WTC11 (cell line): ENCODE measurements at regions not wholly inside any gene's neighbourhood (a gene's known extent, or its start where the extent isn't known, plus 50 kb on each side); places are given as distances from the start of the nearest gene placed in this dataset.

Source experiments
- CTCF ChIP-seq: fragments of 200-600 bp; IDR thresholded peaks from 2 replicates; pipeline ENCODE4 v1.8.0; 2022; ENCODE audit warnings: antibody characterized with exemption
- E2F1 ChIP-seq: sonication (generic); formaldehyde crosslinking; IDR thresholded peaks from 2 replicates; pipeline ENCODE4 v1.8.0; 2022; ENCODE audit warnings: mild to moderate bottlenecking, missing genetic modification reagents
- EMX1 ChIP-seq: fragments of 250-450 bp; sonication (Bioruptor Pico); IDR thresholded peaks from 2 replicates; pipeline ENCODE4 v1.8.0; 2021; ENCODE audit warnings: mild to moderate bottlenecking
- ESRRA ChIP-seq: sonication (generic); formaldehyde crosslinking; IDR thresholded peaks from 2 replicates; pipeline ENCODE4 v1.8.1; 2022; ENCODE audit warnings: mild to moderate bottlenecking, missing genetic modification reagents, borderline replicate concordance
- JUN ChIP-seq: sonication (generic); formaldehyde crosslinking; IDR thresholded peaks from 2 replicates; pipeline ENCODE4 v1.8.0; 2023; ENCODE audit warnings: mild to moderate bottlenecking, missing genetic modification reagents
- MAX ChIP-seq: sonication (generic); formaldehyde crosslinking; IDR thresholded peaks from 2 replicates; pipeline ENCODE4 v1.8.0; 2022; ENCODE audit warnings: mild to moderate bottlenecking, missing genetic modification reagents
- NR2C2 ChIP-seq: sonication (generic); formaldehyde crosslinking; IDR thresholded peaks from 2 replicates; pipeline ENCODE4 v1.8.0; 2022; ENCODE audit warnings: mild to moderate bottlenecking, missing genetic modification reagents
- TEAD1 ChIP-seq: sonication (generic); formaldehyde crosslinking; IDR thresholded peaks from 2 replicates; pipeline ENCODE4 v1.8.0; 2022; ENCODE audit warnings: mild to moderate bottlenecking, missing genetic modification reagents
- USF1 ChIP-seq: sonication (generic); formaldehyde crosslinking; IDR thresholded peaks from 2 replicates; pipeline ENCODE4 v1.8.0; 2022; ENCODE audit warnings: mild to moderate bottlenecking, missing genetic modification reagents
- ZNF232 ChIP-seq: sonication (generic); formaldehyde crosslinking; IDR thresholded peaks from 2 replicates; pipeline ENCODE4 v1.8.0; 2022; ENCODE audit warnings: mild to moderate bottlenecking, missing genetic modification reagents

- TF ChIP-seq ESRRA (CRISPR knock-in tag): no peak
- no peak for TF ChIP-seq E2F1 (CRISPR knock-in tag)
- no peak for TF ChIP-seq JUN (CRISPR knock-in tag)
- TF ChIP-seq EMX1 (CRISPR knock-in tag): no peak
- TF ChIP-seq ZNF232 (CRISPR knock-in tag): no peak
- TF ChIP-seq CTCF: no peak
- no peak for TF ChIP-seq MAX (CRISPR knock-in tag)
- no peak for TF ChIP-seq USF1
- no peak for TF ChIP-seq TEAD1 (CRISPR knock-in tag)
- no peak for TF ChIP-seq NR2C2 (CRISPR knock-in tag)
These were observed 143.5 kb downstream of the INHBA start for GRCh38 chr7:41559426-41559825.
